GM12878 (cell line): ENCODE measurements at regions not wholly inside any gene's neighbourhood (a gene's known extent, or its start where the extent isn't known, plus 50 kb on each side); places are given as distances from the start of the nearest gene placed in this dataset.

Experiments
- ATF2 ChIP-seq: IDR thresholded peaks from 2 replicates; pipeline ENCODE4 v1.6.1; 2012; ENCODE audit warnings: low read length, inconsistent platforms
- RELB ChIP-seq: fragments of 450-650 bp; IDR thresholded peaks from 2 replicates; pipeline ENCODE4 v1.6.1; 2017; ENCODE audit warnings: low read depth, mild to moderate bottlenecking, moderate library complexity
- REST ChIP-seq: IDR thresholded peaks from 2 replicates; pipeline ENCODE4 v1.6.1; 2012; ENCODE audit warnings: mild to moderate bottlenecking, low read depth, low read length

GRCh38 chr11:122594986-122595645 lies 60.4 kb upstream of the UBASH3B start (continued):
- TF ChIP-seq RELB (no peak), REST (no peak), ATF2 (no peak)
